GM18951 (cell line): ENCODE measurements at regions not wholly inside any gene's neighbourhood (a gene's known extent, or its start where the extent isn't known, plus 50 kb on each side); places are given as distances from the start of the nearest gene placed in this dataset.
"Not testable (repeated sequence)": the region's sequence is repeated elsewhere in the genome, so short reads cannot be mapped to it uniquely, and the experiment has no call there.

Experiments
- POLR2A ChIP-seq: IDR thresholded peaks from 4 replicates; pipeline ENCODE4 v1.6.1; 2011; ENCODE audit warnings: mild to moderate bottlenecking; ENCODE audit not compliant: insufficient read length, insufficient read depth; ENCODE audit errors: extremely low read depth
- in situ Hi-C: fragments of 300-500 bp; cut with MboI; formaldehyde crosslinking; loops from one replicate; pipeline ENCODE4 v1.12.0; 2022; ENCODE audit warnings: low sequenced_read_pairs, mixed read lengths, inconsistent platforms; ENCODE audit not compliant: unreplicated experiment

GRCh38 chr22:48779661-48780596 is 1047.7 kb downstream of the BRD1 start:
- no peak for TF ChIP-seq POLR2A
- in situ Hi-C loops, result no loop called here

DNA sequence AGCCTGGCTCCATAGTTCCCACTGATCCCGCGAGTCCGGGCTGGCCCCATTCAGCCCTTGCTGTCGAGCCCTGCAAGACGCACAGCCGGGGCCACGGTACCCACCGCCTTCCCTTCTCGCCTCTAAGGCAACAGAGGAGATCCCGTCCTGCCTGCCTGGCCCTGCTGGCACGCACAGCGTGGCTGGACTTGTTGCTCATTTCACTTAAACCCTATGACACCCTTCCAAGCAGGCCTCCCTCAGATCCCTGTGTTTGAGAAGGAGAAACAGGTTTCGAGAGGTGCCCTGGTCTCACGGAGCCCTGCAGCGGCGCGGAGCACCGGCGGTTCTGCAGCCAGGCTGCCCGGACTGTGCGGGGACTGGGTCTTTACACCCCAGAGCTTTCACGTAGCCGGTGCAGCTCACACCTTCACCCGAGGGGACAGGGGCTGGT is 1048.4 kb downstream of the BRD1 start:
- in situ Hi-C loops, result no loop called here
- TF ChIP-seq POLR2A, result no peak

GRCh38 chr22:48778308-48779195 is 1049.1 kb downstream of the BRD1 start:
- in situ Hi-C loops, result no loop called here

DNA sequence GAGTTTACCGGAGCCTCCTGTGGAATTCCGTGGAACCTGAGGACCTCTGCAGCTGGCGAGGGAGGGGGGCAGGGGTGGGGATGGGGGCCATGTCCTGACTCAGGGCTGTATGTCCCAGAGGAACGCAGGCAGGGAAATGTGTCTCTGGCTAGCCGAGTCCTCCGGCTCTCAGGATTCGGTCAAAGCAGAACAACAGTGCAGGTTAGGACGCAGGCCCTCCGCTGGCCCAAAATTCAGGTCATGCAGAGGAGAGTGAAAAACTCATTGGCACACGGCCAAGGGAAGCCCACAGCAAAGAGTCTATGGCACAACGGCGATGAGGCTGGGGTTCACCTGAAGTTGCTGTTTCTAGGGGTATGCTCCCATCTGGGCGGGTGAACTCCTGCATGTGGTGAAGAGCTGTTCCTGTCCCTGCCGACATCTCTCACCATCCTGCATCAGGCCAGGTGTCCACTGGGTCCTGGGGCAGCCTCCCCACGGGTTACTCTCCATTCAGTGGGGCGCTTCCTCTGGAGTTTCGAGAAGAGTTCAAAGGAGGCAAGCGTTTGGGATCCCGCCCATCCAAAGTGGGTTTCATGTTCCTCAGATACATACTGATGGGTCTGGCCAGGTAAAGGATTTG is 1055.3 kb downstream of the BRD1 start:
- no peak for TF ChIP-seq POLR2A
- in situ Hi-C loops, result no loop called here

More at GRCh38 chr22:48778308-48779195, 1049.1 kb downstream of the BRD1 start:
- TF ChIP-seq POLR2A, result no peak

GRCh38 chr22:48765595-48765994 is 1062.1 kb downstream of the BRD1 start:
- no peak for TF ChIP-seq POLR2A
- in situ Hi-C loops, result no loop called here

- no peak for TF ChIP-seq POLR2A
- in situ Hi-C loops, result no loop called here
These were observed 1066.1 kb downstream of the BRD1 start for GRCh38 chr22:48761546-48761945.

GRCh38 chr22:48760481-48761390 is 1066.9 kb downstream of the BRD1 start:
- in situ Hi-C loops, result no loop called here
- TF ChIP-seq POLR2A, result no peak

- no peak for TF ChIP-seq POLR2A
- in situ Hi-C loops, result no loop called here
These were observed 1068.5 kb downstream of the BRD1 start for GRCh38 chr22:48758881-48759875.

DNA sequence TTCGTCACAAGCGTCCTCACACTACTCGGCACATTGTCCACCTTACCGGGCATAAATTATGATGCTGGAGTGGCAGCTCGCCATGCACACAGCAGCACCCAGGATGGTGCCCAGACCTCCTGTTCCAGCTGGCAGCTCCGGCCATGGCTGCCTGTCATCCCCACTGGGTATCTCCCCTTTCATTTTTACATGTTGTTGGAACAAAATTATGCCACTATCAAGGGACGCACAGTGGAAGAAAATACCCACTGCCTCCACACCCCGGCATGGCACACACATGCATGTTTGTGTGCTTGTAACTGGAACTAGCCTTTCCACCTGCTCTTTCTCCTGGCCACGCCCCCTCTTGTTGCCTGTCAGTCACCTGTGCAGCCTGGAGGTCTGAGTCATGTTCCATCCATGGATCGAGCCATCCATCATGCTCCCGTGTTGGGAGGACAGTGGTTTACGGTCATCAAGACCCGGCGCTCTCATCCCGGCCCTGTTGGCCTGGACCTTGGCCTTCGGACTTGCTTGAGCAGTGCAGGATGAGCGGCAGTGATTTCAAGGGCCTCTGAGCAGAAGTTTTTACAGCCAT is 1069.6 kb downstream of the BRD1 start:
- in situ Hi-C loops, result no loop called here
- TF ChIP-seq POLR2A, result no peak

- in situ Hi-C loops, result no loop called here
- TF ChIP-seq POLR2A, result no peak
These were observed 1070.1 kb downstream of the BRD1 start for GRCh38 chr22:48757581-48757980.

DNA sequence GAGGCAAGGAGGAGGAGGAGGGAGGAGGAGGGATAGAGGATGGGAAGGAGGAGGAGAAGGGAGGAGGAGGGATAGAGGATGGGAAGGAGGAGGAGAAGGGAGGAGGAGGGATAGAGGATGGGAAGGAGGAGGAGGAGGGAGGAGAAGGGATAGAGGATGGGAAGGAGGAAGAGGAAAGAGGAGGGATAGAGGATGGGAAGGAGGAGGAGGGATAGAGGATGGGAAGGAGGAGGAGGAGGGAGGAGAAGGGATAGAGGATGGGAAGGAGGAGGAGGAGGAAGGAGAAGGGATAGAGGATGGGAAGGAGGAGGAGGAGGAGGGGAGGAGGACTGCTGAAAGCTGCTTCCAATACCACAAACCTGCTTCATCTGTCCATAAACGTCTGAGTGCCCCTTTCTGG is 1070.5 kb downstream of the BRD1 start:
- in situ Hi-C loops, result not testable (repeated sequence)
